CD4-positive, alpha-beta T cell treated with Interleukin-15 for 4 hours (primary cell): ENCODE measurements at regions not wholly inside any gene's neighbourhood (a gene's known extent, or its start where the extent isn't known, plus 50 kb on each side); places are given as distances from the start of the nearest gene placed in this dataset.
"Not testable (repeated sequence)": the region's sequence is repeated elsewhere in the genome, so short reads cannot be mapped to it uniquely, and the experiment has no call there.

Experiments
- DNase-seq: peaks from one replicate; pipeline ENCODE4 v3.0.0-alpha.2; 2020; ENCODE audit warnings: low spot score

- no peak for DNase-seq
These were observed 377.1 kb upstream of the FAR2 start for GRCh38 chr12:28771968-28772367.

GRCh38 chr12:28775556-28775955 is 373.5 kb upstream of the FAR2 start:
- DNase-seq, result no peak

- no peak for DNase-seq
These were observed 372.9 kb upstream of the FAR2 start for GRCh38 chr12:28776220-28776619.

GRCh38 chr12:28776913-28777422 is 372.1 kb upstream of the FAR2 start:
- no peak for DNase-seq

GRCh38 chr12:28777603-28778365 is 371.3 kb upstream of the FAR2 start:
- no peak for DNase-seq

- DNase-seq, result no peak
These were observed 369.0 kb upstream of the FAR2 start for GRCh38 chr12:28780096-28780495.

GRCh38 chr12:28780960-28781359 is 368.1 kb upstream of the FAR2 start:
- no peak for DNase-seq

- no peak for DNase-seq
These were observed 367.1 kb upstream of the FAR2 start for GRCh38 chr12:28781671-28782652.

GRCh38 chr12:28782812-28783211 is 366.3 kb upstream of the FAR2 start:
- no peak for DNase-seq

GRCh38 chr12:28787151-28787550 is 361.9 kb upstream of the FAR2 start:
- no peak for DNase-seq

GRCh38 chr12:28788256-28788655 is 360.8 kb upstream of the FAR2 start:
- DNase-seq, result not testable (repeated sequence)

- DNase-seq, result no peak
These were observed 355.4 kb upstream of the FAR2 start for GRCh38 chr12:28793581-28794151.

- DNase-seq, result no peak
These were observed 354.9 kb upstream of the FAR2 start for GRCh38 chr12:28794211-28794610.

- DNase-seq, result no peak
These were observed 354.3 kb upstream of the FAR2 start for GRCh38 chr12:28794786-28795185.

GRCh38 chr12:28795311-28795710 is 353.8 kb upstream of the FAR2 start:
- DNase-seq, result no peak

- no peak for DNase-seq
These were observed 349.7 kb upstream of the FAR2 start for GRCh38 chr12:28799348-28799747.

GRCh38 chr12:28800129-28800528 is 348.9 kb upstream of the FAR2 start:
- DNase-seq, result no peak

GRCh38 chr12:28802706-28803438 is 346.2 kb upstream of the FAR2 start:
- no peak for DNase-seq

- no peak for DNase-seq
These were observed 341.5 kb upstream of the FAR2 start for GRCh38 chr12:28807535-28807934.

GRCh38 chr12:28811457-28811856 is 337.6 kb upstream of the FAR2 start:
- DNase-seq, result no peak

- DNase-seq, result no peak
These were observed 334.8 kb upstream of the FAR2 start for GRCh38 chr12:28814246-28814645.

- no peak for DNase-seq
These were observed 331.6 kb upstream of the FAR2 start for GRCh38 chr12:28817524-28817923.
